ENCODE measurements at regions not wholly inside any gene's neighbourhood (a gene's known extent, or its start where the extent isn't known, plus 50 kb on each side); places are given as distances from the start of the nearest gene placed in this dataset.

GRCh38 chr14:86513564-86513963 lies 983.6 kb downstream of the FLRT2 start:
- no peak for DNase-seq (ENCODE audit: low spot score)

- DNase-seq (ENCODE audit: low spot score): no peak
These were observed 983.1 kb downstream of the FLRT2 start for GRCh38 chr14:86513056-86513455.

- no peak for DNase-seq (ENCODE audit: low spot score)
These were observed 980.5 kb downstream of the FLRT2 start for GRCh38 chr14:86510491-86510890.

GRCh38 chr14:86505808-86506207 lies 975.9 kb downstream of the FLRT2 start:
- no peak for DNase-seq (ENCODE audit: low spot score)

- no peak for DNase-seq (ENCODE audit: low spot score)
These were observed 971.7 kb downstream of the FLRT2 start for GRCh38 chr14:86501611-86502010.

- DNase-seq (ENCODE audit: low spot score): no peak
These were observed 961.8 kb downstream of the FLRT2 start for GRCh38 chr14:86491743-86492142.

GRCh38 chr14:86481104-86481503 lies 951.2 kb downstream of the FLRT2 start:
- no peak for DNase-seq (ENCODE audit: low spot score)

- no peak for DNase-seq (ENCODE audit: low spot score)
These were observed 934.4 kb downstream of the FLRT2 start for GRCh38 chr14:86464341-86464740.

- no peak for DNase-seq (ENCODE audit: low spot score)
These were observed 932.3 kb downstream of the FLRT2 start for GRCh38 chr14:86462193-86462753.

- DNase-seq (ENCODE audit: low spot score): no peak
These were observed 927.7 kb downstream of the FLRT2 start for GRCh38 chr14:86457481-86458135.

- DNase-seq (ENCODE audit: low spot score): no peak
These were observed 920.1 kb downstream of the FLRT2 start for GRCh38 chr14:86450085-86450484.

- no peak for DNase-seq (ENCODE audit: low spot score)
These were observed 912.2 kb downstream of the FLRT2 start for GRCh38 chr14:86442135-86442534.

- DNase-seq (ENCODE audit: low spot score): no peak
These were observed 900.9 kb downstream of the FLRT2 start for GRCh38 chr14:86430853-86431252.

GRCh38 chr14:86423214-86423613 lies 893.3 kb downstream of the FLRT2 start:
- no peak for DNase-seq (ENCODE audit: low spot score)

GRCh38 chr14:86420131-86420530 lies 890.2 kb downstream of the FLRT2 start:
- DNase-seq (ENCODE audit: low spot score): no peak

GRCh38 chr14:86414146-86414545 lies 884.2 kb downstream of the FLRT2 start:
- DNase-seq (ENCODE audit: low spot score): no peak

GRCh38 chr14:86404989-86405649 lies 875.2 kb downstream of the FLRT2 start:
- no peak for DNase-seq (ENCODE audit: low spot score)

- no peak for DNase-seq (ENCODE audit: low spot score)
These were observed 874.5 kb downstream of the FLRT2 start for GRCh38 chr14:86404425-86404824.

- DNase-seq (ENCODE audit: low spot score): no peak
These were observed 872.6 kb downstream of the FLRT2 start for GRCh38 chr14:86402545-86402944.

GRCh38 chr14:86391085-86391484 lies 861.1 kb downstream of the FLRT2 start:
- no peak for DNase-seq (ENCODE audit: low spot score)

GRCh38 chr14:86388216-86388615 lies 858.3 kb downstream of the FLRT2 start:
- DNase-seq (ENCODE audit: low spot score): no peak

- no peak for DNase-seq (ENCODE audit: low spot score)
These were observed 843.9 kb downstream of the FLRT2 start for GRCh38 chr14:86373886-86374285.

- no peak for DNase-seq (ENCODE audit: low spot score)
These were observed 842.5 kb downstream of the FLRT2 start for GRCh38 chr14:86372402-86372801.

- DNase-seq (ENCODE audit: low spot score): no peak
These were observed 834.7 kb downstream of the FLRT2 start for GRCh38 chr14:86364634-86365033.
